ENCODE measurements at regions not wholly inside any gene's neighbourhood (a gene's known extent, or its start where the extent isn't known, plus 50 kb on each side); places are given as distances from the start of the nearest gene placed in this dataset.

GRCh38 chr5:34525761-34526160 lies 130.4 kb upstream of the RAI14 start:
- Mint-ChIP-seq H3K27me3 (ENCODE audit: low read depth, poor library complexity) (peaks cover 4% of the 10 kb centered on the region), H3K36me3 (ENCODE audit: low read depth) (no peaks in the 10 kb centered on the region), H3K4me3 (no peak overlapping the region), H3K4me1 (peaks cover 11% of the 10 kb centered on the region), H3K27ac (no peak overlapping the region), H3K9me3 (no peaks in the 10 kb centered on the region)
- TF ChIP-seq CTCF (IDR thresholded peaks at IDR 0.05): no peak
- DNase-seq: no peak

GRCh38 chr5:34526682-34527305 lies 129.3 kb upstream of the RAI14 start:
- no peak for DNase-seq
- Mint-ChIP-seq H3K9me3 (no peaks in the 10 kb centered on the region), H3K27ac (no peak overlapping the region), H3K27me3 (ENCODE audit: low read depth, poor library complexity) (peaks cover 5% of the 10 kb centered on the region), H3K36me3 (ENCODE audit: low read depth) (no peaks in the 10 kb centered on the region), H3K4me3 (no peak overlapping the region), H3K4me1 (peaks cover 11% of the 10 kb centered on the region)
- TF ChIP-seq CTCF (IDR thresholded peaks at IDR 0.05): no peak

GRCh38 chr5:34529581-34530331 lies 126.4 kb upstream of the RAI14 start:
- H3K36me3 Mint-ChIP-seq (ENCODE audit: low read depth): no peaks in the 10 kb centered on the region
- peaks cover 6% of the 10 kb centered on the region for H3K4me1 Mint-ChIP-seq
- DNase-seq: no peak
- H3K9me3 Mint-ChIP-seq: no peaks in the 10 kb centered on the region
- peaks cover 10% of the 10 kb centered on the region for H3K27me3 Mint-ChIP-seq (ENCODE audit: low read depth, poor library complexity)
- no peak for TF ChIP-seq CTCF (IDR thresholded peaks at IDR 0.05)
- no peak overlapping the region for H3K4me3 Mint-ChIP-seq
- no peak overlapping the region for H3K27ac Mint-ChIP-seq

- no peak overlapping the region for H3K27ac Mint-ChIP-seq
- peaks cover 10% of the 10 kb centered on the region for H3K27me3 Mint-ChIP-seq (ENCODE audit: low read depth, poor library complexity)
- DNase-seq: no peak
- no peak overlapping the region for H3K4me3 Mint-ChIP-seq
- H3K4me1 Mint-ChIP-seq: peaks cover 6% of the 10 kb centered on the region
- no peaks in the 10 kb centered on the region for H3K36me3 Mint-ChIP-seq (ENCODE audit: low read depth)
- no peak for TF ChIP-seq CTCF (IDR thresholded peaks at IDR 0.05)
- no peaks in the 10 kb centered on the region for H3K9me3 Mint-ChIP-seq
These were observed 125.5 kb upstream of the RAI14 start for GRCh38 chr5:34530637-34531036.

- Mint-ChIP-seq H3K36me3 (ENCODE audit: low read depth) (no peaks in the 10 kb centered on the region), H3K4me3 (no peak overlapping the region), H3K9me3 (no peaks in the 10 kb centered on the region), H3K4me1 (peaks cover 2% of the 10 kb centered on the region), H3K27me3 (ENCODE audit: low read depth, poor library complexity) (peaks cover 10% of the 10 kb centered on the region), H3K27ac (no peak overlapping the region)
- no peak for TF ChIP-seq CTCF (IDR thresholded peaks at IDR 0.05)
- no peak for DNase-seq
These were observed 124.3 kb upstream of the RAI14 start for GRCh38 chr5:34531751-34532360.
